DMS114 treated with DMSO at 0.1 percent for 48 hours (cell line): ENCODE measurements at regions not wholly inside any gene's neighbourhood (a gene's known extent, or its start where the extent isn't known, plus 50 kb on each side); places are given as distances from the start of the nearest gene placed in this dataset.

ENCODE experiments used
- DNase-seq: peaks from one replicate; lab custom pipeline; 2025; ENCODE audit not compliant: unreplicated experiment; lab: John Stamatoyannopoulos, UW

GRCh38 chr4:14583752-14584151, 418.5 kb upstream of the CPEB2 start:
- DNase-seq, result no peak

DNA sequence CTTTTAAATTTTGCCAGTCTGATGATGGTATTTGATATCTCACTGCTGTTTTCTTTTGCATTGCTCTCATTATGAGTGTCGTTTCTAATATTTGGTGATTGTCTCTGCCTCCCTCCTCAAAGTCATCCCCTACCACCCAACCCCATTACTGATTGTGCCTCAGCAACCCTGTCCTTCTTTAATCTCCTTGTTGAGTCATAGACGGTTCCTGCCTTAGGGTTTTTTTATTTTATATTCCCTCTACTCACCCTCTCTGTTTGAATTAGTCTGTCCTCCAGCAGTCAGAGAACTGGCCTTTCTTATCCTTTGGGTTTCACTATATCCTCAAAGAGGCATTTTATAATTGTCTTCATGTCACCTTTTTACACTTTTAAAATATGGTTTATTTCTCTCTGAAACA, 409.3 kb upstream of the CPEB2 start:
- DNase-seq, result no peak

GRCh38 chr4:14596028-14596427, 406.3 kb upstream of the CPEB2 start:
- DNase-seq, result no peak

DNA sequence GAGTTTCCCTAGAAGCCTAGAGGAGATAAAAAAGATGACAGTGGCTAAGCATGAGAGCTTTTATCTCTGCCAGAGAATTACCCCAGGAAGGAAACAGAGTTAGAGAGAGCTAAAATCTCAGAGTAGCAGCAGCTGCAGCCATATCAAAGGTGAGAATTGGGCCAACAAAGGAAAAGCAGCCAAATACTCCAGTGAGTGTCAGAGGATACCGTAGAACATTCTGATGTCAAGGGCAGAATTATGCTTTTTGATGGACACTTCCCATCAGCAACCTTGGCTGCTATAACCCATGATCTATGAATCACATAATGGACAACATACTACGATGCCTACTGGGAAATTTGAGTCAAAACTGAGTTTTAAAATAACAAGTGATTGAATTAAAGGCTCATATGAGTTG, 405.8 kb upstream of the CPEB2 start:
- no peak for DNase-seq

DNA sequence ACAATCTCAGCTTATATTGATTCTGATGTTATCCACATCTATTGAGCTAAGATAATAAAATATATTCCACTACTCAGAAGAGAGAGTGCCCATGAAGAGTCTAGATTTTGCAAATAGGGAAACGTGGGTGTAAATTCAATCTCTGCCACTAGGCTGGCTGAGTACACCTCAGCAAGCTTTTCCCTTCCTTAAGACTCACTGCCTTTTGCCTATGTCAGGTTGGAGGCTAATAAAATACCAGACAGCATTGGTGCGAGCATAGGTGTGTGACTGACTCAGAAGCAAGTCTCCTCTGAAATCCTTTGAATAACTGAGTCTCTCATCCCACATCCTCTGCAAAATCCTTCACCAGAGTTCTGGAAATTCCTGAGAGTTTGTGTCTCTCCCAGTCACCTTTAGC, 405.4 kb upstream of the CPEB2 start:
- DNase-seq, result no peak

GRCh38 chr4:14602206-14602605, 400.1 kb upstream of the CPEB2 start:
- DNase-seq, result no peak

DNA sequence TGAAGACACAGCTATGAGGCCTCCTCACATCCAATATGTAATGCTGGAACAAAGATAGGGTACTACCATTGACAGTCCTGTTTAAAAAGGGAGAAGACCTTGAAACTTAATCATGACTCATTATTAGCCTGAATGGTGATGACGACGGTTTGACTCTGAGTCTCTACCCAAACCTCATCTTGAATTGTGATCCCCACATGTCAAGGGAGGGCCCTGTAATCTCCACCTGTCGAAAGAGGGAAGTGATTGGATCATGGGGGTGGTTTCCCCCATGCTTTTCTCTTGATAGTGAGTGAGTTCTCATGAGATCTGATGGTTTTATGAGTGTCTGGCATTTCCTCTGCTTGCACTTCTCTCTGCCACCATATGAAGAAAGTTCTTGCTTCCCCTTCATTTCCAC, 395.3 kb upstream of the CPEB2 start:
- DNase-seq, result no peak

DNA sequence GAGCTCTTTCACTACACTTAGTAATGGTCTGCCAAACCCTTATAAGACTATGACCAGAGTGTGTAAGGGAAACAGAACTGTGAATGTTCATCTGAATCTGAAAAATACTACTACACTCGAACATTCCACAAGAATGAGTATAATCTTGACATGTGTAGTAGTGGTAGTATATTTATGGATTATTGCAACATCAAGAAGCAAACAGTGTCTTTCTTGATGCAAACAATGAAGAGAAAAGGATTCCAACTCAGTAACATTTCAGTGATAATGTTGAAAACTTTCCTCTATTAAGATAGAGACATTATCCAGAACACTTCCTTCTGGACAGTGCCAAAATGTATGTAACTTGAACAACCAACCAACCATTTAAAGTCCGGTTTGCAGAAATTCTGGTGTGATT, 394.7 kb upstream of the CPEB2 start:
- DNase-seq, result no peak

GRCh38 chr4:14608630-14609029, 393.7 kb upstream of the CPEB2 start:
- no peak for DNase-seq

DNA sequence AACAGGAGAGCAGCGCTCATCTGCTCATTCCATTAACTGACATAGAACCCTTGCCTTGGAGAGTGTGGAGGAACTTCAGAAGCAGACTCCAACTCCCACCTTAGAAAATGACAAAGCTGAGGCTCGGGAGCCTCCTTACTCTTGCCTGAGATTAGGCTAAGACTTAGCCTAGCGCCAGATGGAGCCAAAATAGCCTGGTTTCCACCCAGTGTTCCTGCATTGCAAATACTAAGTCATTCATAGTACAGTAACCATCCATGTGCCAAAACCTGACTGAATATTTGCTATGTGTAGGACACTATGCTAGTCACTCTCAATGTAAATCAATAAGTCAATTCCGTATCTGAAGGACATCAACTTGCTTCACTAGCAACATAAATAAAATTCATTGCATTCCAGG, 387.4 kb upstream of the CPEB2 start:
- no peak for DNase-seq

DNA sequence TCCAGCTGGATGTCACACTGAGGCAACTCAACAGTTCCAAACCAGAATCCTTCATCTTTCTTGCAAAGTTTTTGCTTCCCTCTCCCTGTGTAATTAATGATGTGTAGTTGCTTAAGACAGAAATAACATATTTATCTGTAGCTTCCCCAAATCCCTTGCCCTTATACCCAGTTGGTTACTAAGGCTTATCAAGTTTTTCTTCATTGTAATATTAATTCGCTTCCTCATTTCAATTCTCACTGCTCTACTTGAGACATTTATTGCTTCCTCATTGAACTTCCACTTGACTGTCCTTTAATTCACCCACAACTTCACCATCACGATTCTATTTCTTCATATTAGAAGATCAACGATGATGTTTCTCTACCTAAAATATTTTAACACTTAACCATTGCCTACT, 386.6 kb upstream of the CPEB2 start:
- no peak for DNase-seq

DNA sequence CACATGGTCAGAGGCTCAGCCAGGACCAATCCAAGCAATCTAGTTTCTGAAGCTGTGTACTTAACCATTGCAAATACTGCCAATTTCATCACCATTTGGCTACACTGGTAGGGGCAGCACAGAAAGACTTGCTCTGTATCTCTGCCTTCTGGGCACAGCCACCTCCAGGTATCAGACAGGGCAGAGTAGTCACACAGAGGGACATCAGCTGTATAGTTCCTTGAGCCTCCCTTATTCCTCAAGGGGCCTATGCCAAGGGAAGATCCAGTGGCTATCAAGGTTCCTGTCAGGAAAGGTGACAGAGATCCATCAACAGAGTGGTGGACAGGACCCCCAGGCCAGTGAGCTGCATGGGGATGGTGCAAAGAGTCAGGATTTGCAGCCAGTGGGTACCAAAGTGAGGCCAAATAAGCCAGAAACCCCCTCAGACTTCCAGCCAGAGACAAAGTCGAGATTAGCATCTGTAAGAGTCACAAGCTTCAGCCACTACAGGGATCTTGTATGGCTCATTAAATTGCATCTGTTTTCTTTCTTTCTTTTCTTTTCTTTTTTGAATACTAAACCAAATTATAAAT, 381.6 kb upstream of the CPEB2 start:
- DNase-seq, result no peak

DNA sequence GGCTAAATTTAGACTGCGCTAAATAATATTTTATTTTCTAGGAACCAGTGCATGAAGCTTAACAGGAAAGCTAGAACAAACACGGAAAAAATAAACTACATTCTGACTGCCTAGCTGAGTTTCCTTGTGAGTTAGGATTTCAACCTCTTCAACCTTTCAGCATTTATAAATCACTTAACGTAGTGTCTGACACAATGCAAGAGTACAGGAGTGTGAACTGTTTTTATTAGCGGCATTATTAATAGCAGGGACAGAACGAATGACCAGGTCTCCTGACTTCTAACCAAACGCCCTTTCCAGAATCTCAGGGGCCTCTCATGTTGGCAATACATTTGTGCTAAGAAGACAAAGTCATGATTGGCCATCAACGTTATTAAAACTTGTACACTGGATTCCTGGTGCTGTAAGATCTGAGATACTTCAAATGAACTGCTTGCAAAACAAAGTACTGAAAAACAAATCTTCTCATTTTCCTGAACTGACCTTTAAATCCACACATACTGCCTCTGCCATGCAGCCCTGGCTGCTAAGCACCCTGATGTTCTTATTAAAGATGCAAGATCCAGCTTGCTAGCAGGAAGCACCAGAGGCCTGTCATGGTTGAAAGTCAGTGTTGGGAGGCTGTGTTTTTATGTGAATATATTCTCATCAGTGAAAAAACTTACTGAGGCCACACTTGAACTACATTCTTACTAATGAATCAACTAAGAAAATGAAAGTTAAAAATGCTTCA, 380.4 kb upstream of the CPEB2 start:
- DNase-seq, result no peak

- no peak for DNase-seq
These were observed 375.2 kb upstream of the CPEB2 start for GRCh38 chr4:14627038-14627437.

GRCh38 chr4:14631806-14632440, 370.4 kb upstream of the CPEB2 start:
- DNase-seq, result no peak

DNA sequence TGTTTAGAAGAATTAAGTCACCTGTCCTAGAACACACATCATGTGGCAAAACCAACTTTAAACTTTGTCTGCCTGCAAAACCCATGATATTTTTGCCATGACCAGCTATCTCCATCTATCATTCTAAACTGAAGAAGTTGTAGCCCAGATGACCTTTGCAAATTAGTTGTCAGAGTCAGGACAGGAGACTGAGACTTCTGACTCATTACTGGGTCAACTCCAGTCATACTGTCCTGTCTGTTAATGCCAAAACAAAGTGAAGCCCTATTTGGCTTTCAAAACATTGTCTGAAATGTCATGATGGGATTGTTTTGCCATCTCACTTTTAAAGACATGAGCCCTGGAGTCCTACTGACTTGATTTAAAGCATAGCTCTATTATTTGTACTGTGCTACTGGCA, 365.7 kb upstream of the CPEB2 start:
- no peak for DNase-seq

GRCh38 chr4:14640476-14640875, 361.8 kb upstream of the CPEB2 start:
- DNase-seq, result no peak

GRCh38 chr4:14641871-14642270, 360.4 kb upstream of the CPEB2 start:
- no peak for DNase-seq

DNA sequence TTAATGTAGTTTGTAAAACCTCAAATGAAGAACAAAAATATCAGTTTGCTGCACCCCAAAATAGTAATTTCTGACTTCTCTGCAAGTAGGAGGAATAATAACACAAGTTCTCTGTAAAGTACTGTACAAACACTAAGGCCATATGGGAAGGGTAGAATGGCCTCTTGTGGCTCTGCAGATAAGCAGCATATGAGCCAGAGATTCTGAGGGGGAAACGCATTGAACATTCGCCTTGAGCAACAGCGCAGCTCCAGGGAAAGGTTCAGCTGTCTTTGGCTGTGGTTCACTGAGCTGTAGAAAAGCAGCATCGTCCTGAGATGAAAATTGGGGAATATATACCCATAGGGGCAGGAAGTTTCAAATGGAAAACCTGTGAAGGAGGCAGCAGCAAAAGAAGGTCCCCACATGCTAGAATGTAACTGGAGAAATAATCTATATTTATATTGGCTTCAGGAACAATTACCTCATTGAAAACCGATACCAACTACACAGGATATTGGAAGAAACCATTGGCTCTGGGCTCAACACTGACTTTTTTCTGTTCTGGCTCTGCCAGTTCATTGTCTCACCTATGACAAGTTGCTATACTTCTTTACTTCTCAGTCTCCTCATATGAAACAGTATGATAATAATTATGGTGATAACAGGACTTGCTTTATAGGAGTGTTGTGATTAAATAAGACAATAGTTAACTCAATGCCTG, 357.6 kb upstream of the CPEB2 start:
- DNase-seq, result no peak

DNA sequence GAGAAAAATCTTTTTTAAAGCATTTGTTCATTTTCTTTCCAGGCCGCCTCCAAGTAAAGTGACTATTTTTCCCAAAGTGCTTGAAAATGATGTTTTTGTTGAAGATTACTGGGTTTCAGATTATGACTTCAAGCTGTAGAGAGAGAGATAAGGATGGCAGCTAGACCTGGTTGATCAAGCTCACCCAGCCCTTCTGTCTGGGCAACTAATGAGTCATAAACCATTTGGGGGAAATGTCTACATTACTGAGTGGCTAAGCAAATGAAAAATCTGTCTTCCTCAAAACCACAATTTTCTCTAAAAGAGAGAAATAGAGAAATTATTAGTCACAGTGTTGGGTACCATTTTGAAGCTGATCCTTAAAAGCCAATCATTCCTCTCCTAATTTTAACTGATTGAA, 355.4 kb upstream of the CPEB2 start:
- no peak for DNase-seq

DNA sequence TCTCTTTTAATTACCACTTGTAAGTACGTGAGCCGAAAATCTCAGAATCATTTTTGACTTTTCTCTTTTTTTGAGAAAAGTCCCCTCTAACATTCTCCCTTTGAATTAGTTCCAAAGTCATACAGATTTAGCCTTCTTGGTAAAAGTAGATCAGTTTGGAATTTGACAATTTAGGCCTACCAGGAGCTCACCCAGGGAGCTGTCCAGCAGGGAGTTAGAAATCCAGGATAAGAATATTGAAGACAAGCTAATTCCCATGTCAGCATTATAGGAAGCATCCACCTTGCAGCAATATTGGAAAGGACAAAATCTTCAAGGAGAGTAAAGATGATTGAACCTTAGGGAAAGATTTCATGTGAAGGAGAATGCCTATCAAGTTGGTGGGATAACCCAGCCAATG, 352.2 kb upstream of the CPEB2 start:
- no peak for DNase-seq

- DNase-seq, result no peak
These were observed 349.8 kb upstream of the CPEB2 start for GRCh38 chr4:14652522-14652921.
